Stomach (tissue), 8 donors: ENCODE measurements at regions not wholly inside any gene's neighbourhood (a gene's known extent, or its start where the extent isn't known, plus 50 kb on each side); places are given as distances from the start of the nearest gene placed in this dataset.

Experiments used
- DNase-seq, 2 donors: peaks; one replicate each; pipeline versions ENCODE4 v3.0.0 to v3.0.0-alpha.2; 2013 to 2019
- H3K27ac ChIP-seq, 5 donors: fragments of 200-600 bp in 4 of 5; sonication (generic) in 4 of 5; one replicate each; pipeline ENCODE4 v1.5.1; 2013 to 2019; ENCODE audit warnings: mild to moderate bottlenecking in 1 of 5, moderate library complexity in 1 of 5
- H3K27me3 ChIP-seq, 3 donors: fragments of 200-600 bp; sonication (generic); one replicate each; pipeline ENCODE4 v1.5.1; 2017 to 2019; ENCODE audit warnings: mixed run types in 1 of 3
- H3K36me3 ChIP-seq, 4 donors: fragments of 200-600 bp; sonication (generic); 1 replicate in 3 of 4; 2 replicates in 1 of 4; pipeline ENCODE4 v1.5.1; 2016 to 2019
- H3K4me1 ChIP-seq, 4 donors: fragments of 200-600 bp; sonication (generic); one replicate each; pipeline ENCODE4 v1.5.1; 2016 to 2019
- H3K4me3 ChIP-seq, 4 donors: fragments of 200-600 bp; sonication (generic) in 3 of 4; one replicate each; pipeline ENCODE4 v1.5.1; 2016 to 2019; ENCODE audit warnings: mild to moderate bottlenecking in 1 of 4
- H3K9me3 ChIP-seq, 4 donors: fragments of 200-600 bp; sonication (generic); one replicate each; pipeline ENCODE4 v1.5.1; 2016 to 2019
- EP300 ChIP-seq: sonication (generic); formaldehyde crosslinking; IDR thresholded peaks from one replicate; pipeline ENCODE4 v1.6.1; 2017; ENCODE audit warnings: antibody characterized with exemption
- POLR2A ChIP-seq, 4 donors: fragments of 450-650 bp; IDR thresholded peaks; one replicate each; pipeline ENCODE4 v1.6.1; 2016; ENCODE audit warnings: antibody characterized with exemption in 4 of 4, control low read depth in 2 of 4, mild to moderate bottlenecking in 1 of 4, moderate library complexity in 1 of 4
- POLR2AphosphoS5 ChIP-seq, 3 donors: sonication (generic); formaldehyde crosslinking; IDR thresholded peaks; one replicate each; pipeline ENCODE4 v1.6.1; 2016; ENCODE audit warnings: antibody characterized with exemption in 3 of 3
- WGBS, 5 donors: extraction: QIAGEN DNeasy Blood & Tissue Kit in 3 of 5; methylation state at CpG; one replicate each; pipeline versions ENCODE4 v1.1.5 to v1.1.7; 2013 to 2018; 5-methylcytosine and 5-hydroxymethylcytosine counted together
- intact Hi-C: fragments of 100-400 bp; cut with DNase I; formaldehyde crosslinking; loops from one replicate; pipeline ENCODE4 v1.15.1; 2023; ENCODE audit warnings: low total_unique reads
- TF ChIP-seq, protein P1 (sequence below), 7 experiments: fragments of 450-650 bp in 4 of 7; fragments of 200-600 bp in 3 of 7; sonication (generic) in 3 of 7; IDR thresholded peaks; one replicate each; pipeline ENCODE4 v1.5.1; 2016 to 2019; ENCODE audit warnings: antibody characterized with exemption in 7 of 7, control low read depth in 2 of 7, mild to moderate bottlenecking in 1 of 7
- donor health status: healthy with polysubstance abuse.
- donor health status: Bipolar disorder and iron deficiency.
- donor health status: healthy.

GRCh38 chr10:89129911-89130310 lies 77.2 kb downstream of the CH25H start:
- no peaks in the 10 kb centered on the region for H3K4me1 ChIP-seq
- H3K4me3 ChIP-seq, result no peak overlapping the region
- TF ChIP-seq POLR2A (IDR thresholded peaks at IDR 0.05) (no peak), EP300 (no peak), POLR2AphosphoS5 (IDR thresholded peaks at IDR 0.05) (no peak)
- TF ChIP-seq, protein P1, sequence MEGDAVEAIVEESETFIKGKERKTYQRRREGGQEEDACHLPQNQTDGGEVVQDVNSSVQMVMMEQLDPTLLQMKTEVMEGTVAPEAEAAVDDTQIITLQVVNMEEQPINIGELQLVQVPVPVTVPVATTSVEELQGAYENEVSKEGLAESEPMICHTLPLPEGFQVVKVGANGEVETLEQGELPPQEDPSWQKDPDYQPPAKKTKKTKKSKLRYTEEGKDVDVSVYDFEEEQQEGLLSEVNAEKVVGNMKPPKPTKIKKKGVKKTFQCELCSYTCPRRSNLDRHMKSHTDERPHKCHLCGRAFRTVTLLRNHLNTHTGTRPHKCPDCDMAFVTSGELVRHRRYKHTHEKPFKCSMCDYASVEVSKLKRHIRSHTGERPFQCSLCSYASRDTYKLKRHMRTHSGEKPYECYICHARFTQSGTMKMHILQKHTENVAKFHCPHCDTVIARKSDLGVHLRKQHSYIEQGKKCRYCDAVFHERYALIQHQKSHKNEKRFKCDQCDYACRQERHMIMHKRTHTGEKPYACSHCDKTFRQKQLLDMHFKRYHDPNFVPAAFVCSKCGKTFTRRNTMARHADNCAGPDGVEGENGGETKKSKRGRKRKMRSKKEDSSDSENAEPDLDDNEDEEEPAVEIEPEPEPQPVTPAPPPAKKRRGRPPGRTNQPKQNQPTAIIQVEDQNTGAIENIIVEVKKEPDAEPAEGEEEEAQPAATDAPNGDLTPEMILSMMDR (IDR thresholded peaks at IDR 0.05), result no peak
- no peaks in the 10 kb centered on the region for H3K9me3 ChIP-seq
- H3K27me3 ChIP-seq, result no peaks in the 10 kb centered on the region
- no peak overlapping the region for H3K27ac ChIP-seq
- intact Hi-C loops, result no loop called here
- DNase-seq, result no peak
- no peaks in the 10 kb centered on the region for H3K36me3 ChIP-seq
- 74 to 88% (median 80%) methylated on average over 4 of the region's 4 CpGs for WGBS, 5 donors

GRCh38 chr10:89122433-89123051 lies 84.6 kb downstream of the CH25H start:
- intact Hi-C loops, result no loop called here
- TF ChIP-seq, protein P1 (IDR thresholded peaks at IDR 0.05), result no peak
- TF ChIP-seq POLR2A (IDR thresholded peaks at IDR 0.05), result no peak
- TF ChIP-seq EP300, result no peak
- no peak for TF ChIP-seq POLR2AphosphoS5 (IDR thresholded peaks at IDR 0.05)
- H3K36me3 ChIP-seq, result no peaks in the 10 kb centered on the region
- H3K27ac ChIP-seq, result peak overlapping the region in 2 of 5 donors; percentile 10 to 41
- H3K4me1 ChIP-seq, result no peaks in the 10 kb centered on the region
- no peaks in the 10 kb centered on the region for H3K27me3 ChIP-seq
- H3K9me3 ChIP-seq, result no peaks in the 10 kb centered on the region
- H3K4me3 ChIP-seq, result no peak overlapping the region
- peak in 1 of 2 donors; percentile 19 for DNase-seq
- WGBS, 5 donors, result 47 to 56% (median 53%) methylated on average over 4 of the region's 4 CpGs

GRCh38 chr10:89121764-89122020 lies 85.4 kb downstream of the CH25H start:
- Histone ChIP-seq H3K9me3 (no peaks in the 10 kb centered on the region), H3K4me1 (no peaks in the 10 kb centered on the region), H3K27me3 (no peaks in the 10 kb centered on the region), H3K27ac (no peak overlapping the region), H3K4me3 (no peak overlapping the region), H3K36me3 (no peaks in the 10 kb centered on the region)
- intact Hi-C loops, result no loop called here
- TF ChIP-seq, protein P1 (IDR thresholded peaks at IDR 0.05), result no peak
- TF ChIP-seq POLR2AphosphoS5 (IDR thresholded peaks at IDR 0.05) (no peak), POLR2A (IDR thresholded peaks at IDR 0.05) (no peak), EP300 (no peak)
- no peak for DNase-seq

GRCh38 chr10:89120931-89121763 lies 86.0 kb downstream of the CH25H start:
- intact Hi-C loops, result no loop called here
- Histone ChIP-seq H3K4me3 (no peak overlapping the region), H3K36me3 (no peaks in the 10 kb centered on the region), H3K27ac (no peak overlapping the region), H3K9me3 (no peaks in the 10 kb centered on the region), H3K27me3 (no peaks in the 10 kb centered on the region), H3K4me1 (no peaks in the 10 kb centered on the region)
- no peak for TF ChIP-seq POLR2A (IDR thresholded peaks at IDR 0.05)
- TF ChIP-seq POLR2AphosphoS5 (IDR thresholded peaks at IDR 0.05), result no peak
- TF ChIP-seq, protein P1 (IDR thresholded peaks at IDR 0.05), result no peak
- no peak for DNase-seq
- WGBS, 5 donors, result 78 to 87% (median 82%) methylated on average over 5 of the region's 5 CpGs
